ENCODE measurements at regions not wholly inside any gene's neighbourhood (a gene's known extent, or its start where the extent isn't known, plus 50 kb on each side); places are given as distances from the start of the nearest gene placed in this dataset.

GRCh38 chr6:170151321-170151771, 139.5 kb downstream of the DLL1 start:
- no peak overlapping the region for H3K4me2 ChIP-seq (ENCODE audit: insufficient read depth, low read length)
- H3K9me3 ChIP-seq (ENCODE audit: insufficient read depth, low read length, severe bottlenecking) = no peaks in the 10 kb centered on the region
- H3K9ac ChIP-seq (ENCODE audit: low read depth, low read length) = no peak overlapping the region
- H3K27me3 ChIP-seq (ENCODE audit: insufficient read depth, low read length, poor library complexity) = peaks cover 14% of the 10 kb centered on the region
- H2AFZ ChIP-seq (ENCODE audit: low read depth, low read length) = no peak overlapping the region
- H3K36me3 ChIP-seq (ENCODE audit: insufficient read depth, low read length) = no peaks in the 10 kb centered on the region
- no peak overlapping the region for H3K27ac ChIP-seq (ENCODE audit: low read length)
- H3K4me1 ChIP-seq (ENCODE audit: insufficient read depth, low read length) = peaks cover 10% of the 10 kb centered on the region; the same call in 1 of the 2 replicates
- DNase-seq (no peak), ATAC-seq (ENCODE audit: insufficient read depth, low read depth) (no peak)
- no peak overlapping the region for H3K4me3 ChIP-seq (ENCODE audit: low read depth in 1 of 2, low read length in 2 of 2)
- H3K79me2 ChIP-seq (ENCODE audit: insufficient read depth, low read length) = no peaks in the 10 kb centered on the region
- no peak for TF ChIP-seq CTCF (IDR thresholded peaks at IDR 0.05; ENCODE audit: borderline replicate concordance, extremely low read depth, low read length, poor library complexity, severe bottlenecking)
- no peak for TF ChIP-seq EZH2 (IDR thresholded peaks at IDR 0.05; ENCODE audit: borderline replicate concordance, low read depth, low read length, severe bottlenecking)
- 0 out of 2 replicates have a peak, but pooled peaks cover 3% of the 10 kb centered on the region for H4K20me1 ChIP-seq (ENCODE audit: insufficient read depth, low read length)

GRCh38 chr6:170150590-170150945, 140.3 kb downstream of the DLL1 start:
- no peak overlapping the region for H3K27ac ChIP-seq (ENCODE audit: low read length)
- H3K4me2 ChIP-seq (ENCODE audit: insufficient read depth, low read length) = no peak overlapping the region
- peaks cover 14% of the 10 kb centered on the region for H3K27me3 ChIP-seq (ENCODE audit: insufficient read depth, low read length, poor library complexity)
- H3K9ac ChIP-seq (ENCODE audit: low read depth, low read length) = no peak overlapping the region
- no peaks in the 10 kb centered on the region for H3K9me3 ChIP-seq (ENCODE audit: insufficient read depth, low read length, severe bottlenecking)
- H3K4me1 ChIP-seq (ENCODE audit: insufficient read depth, low read length) = peaks cover 10% of the 10 kb centered on the region; the same call in 1 of the 2 replicates
- H2AFZ ChIP-seq (ENCODE audit: low read depth, low read length) = no peak overlapping the region
- H3K36me3 ChIP-seq (ENCODE audit: insufficient read depth, low read length) = no peaks in the 10 kb centered on the region
- 0 out of 2 replicates have a peak, but pooled peaks cover 3% of the 10 kb centered on the region for H4K20me1 ChIP-seq (ENCODE audit: insufficient read depth, low read length)
- no peak for DNase-seq
- H3K4me3 ChIP-seq (ENCODE audit: low read depth in 1 of 2, low read length in 2 of 2) = no peak overlapping the region
- no peak for ATAC-seq (ENCODE audit: insufficient read depth, low read depth)
- no peaks in the 10 kb centered on the region for H3K79me2 ChIP-seq (ENCODE audit: insufficient read depth, low read length)
- no peak for TF ChIP-seq EZH2 (IDR thresholded peaks at IDR 0.05; ENCODE audit: borderline replicate concordance, low read depth, low read length, severe bottlenecking)
- TF ChIP-seq CTCF (IDR thresholded peaks at IDR 0.05; ENCODE audit: borderline replicate concordance, extremely low read depth, low read length, poor library complexity, severe bottlenecking) = no peak

GRCh38 chr6:170149681-170150589, 140.9 kb downstream of the DLL1 start:
- 0 out of 2 replicates have a peak, but pooled peaks cover 3% of the 10 kb centered on the region for H4K20me1 ChIP-seq (ENCODE audit: insufficient read depth, low read length)
- H3K4me2 ChIP-seq (ENCODE audit: insufficient read depth, low read length) = no peak overlapping the region
- no peak overlapping the region for H3K9ac ChIP-seq (ENCODE audit: low read depth, low read length)
- H2AFZ ChIP-seq (ENCODE audit: low read depth, low read length) = no peak overlapping the region
- no peaks in the 10 kb centered on the region for H3K79me2 ChIP-seq (ENCODE audit: insufficient read depth, low read length)
- no peaks in the 10 kb centered on the region for H3K36me3 ChIP-seq (ENCODE audit: insufficient read depth, low read length)
- H3K4me1 ChIP-seq (ENCODE audit: insufficient read depth, low read length) = peaks cover 10% of the 10 kb centered on the region; the same call in 1 of the 2 replicates
- H3K27ac ChIP-seq (ENCODE audit: low read length) = no peak overlapping the region
- H3K9me3 ChIP-seq (ENCODE audit: insufficient read depth, low read length, severe bottlenecking) = no peaks in the 10 kb centered on the region
- ATAC-seq (ENCODE audit: insufficient read depth, low read depth) (no peak), DNase-seq (no peak)
- no peak overlapping the region for H3K4me3 ChIP-seq (ENCODE audit: low read depth in 1 of 2, low read length in 2 of 2)
- no peak for TF ChIP-seq EZH2 (IDR thresholded peaks at IDR 0.05; ENCODE audit: borderline replicate concordance, low read depth, low read length, severe bottlenecking)
- TF ChIP-seq CTCF (IDR thresholded peaks at IDR 0.05; ENCODE audit: borderline replicate concordance, extremely low read depth, low read length, poor library complexity, severe bottlenecking) = no peak
- peaks cover 14% of the 10 kb centered on the region for H3K27me3 ChIP-seq (ENCODE audit: insufficient read depth, low read length, poor library complexity)

Data from DND-41 (cell line).